Fibroblast of lung (primary cell): ENCODE measurements at regions not wholly inside any gene's neighbourhood (a gene's known extent, or its start where the extent isn't known, plus 50 kb on each side); places are given as distances from the start of the nearest gene placed in this dataset.
"Not testable (repeated sequence)": the region's sequence is repeated elsewhere in the genome, so short reads cannot be mapped to it uniquely, and the experiment has no call there.

Source experiments
- CTCF ChIP-seq, 2 donors: IDR thresholded peaks in 1 of 2; conservative IDR thresholded peaks in 1 of 2; 1 replicate in 1 of 2; 2 replicates in 1 of 2; pipeline ENCODE4 v1.5.1; 2011 to 2012; ENCODE audit warnings: low read length in 2 of 2, control low read depth in 1 of 2, inconsistent platforms in 1 of 2, low read depth in 1 of 2, mild to moderate bottlenecking in 1 of 2
- EZH2 ChIP-seq: IDR thresholded peaks from 2 replicates; pipeline ENCODE4 v1.5.1; 2012; ENCODE audit warnings: low read length, control low read depth, mild to moderate bottlenecking; ENCODE audit errors: missing control alignments

- TF ChIP-seq EZH2; CTCF (conservative IDR thresholded peaks at IDR 0.05 in 1 of 2, IDR thresholded peaks at IDR 0.05 in 1 of 2; ENCODE audit: low read depth in 1 of 2, low read length in 2 of 2): not testable (repeated sequence)
Observed at GRCh38 chr2:89927018-89927417, 1235.5 kb downstream of the RPIA start.
